MV-4-11 (cell line): ENCODE measurements at regions not wholly inside any gene's neighbourhood (a gene's known extent, or its start where the extent isn't known, plus 50 kb on each side); places are given as distances from the start of the nearest gene placed in this dataset.

Source experiments
- DNase-seq: peaks from one replicate; lab custom pipeline; 2025; lab: John Stamatoyannopoulos, UW

- DNase-seq: no peak
Measured at GRCh38 chr16:48438414-48438813, 53.2 kb upstream of the SIAH1 start.

- no peak for DNase-seq
Measured at GRCh38 chr16:48435906-48436305, 50.7 kb upstream of the SIAH1 start.

GRCh38 chr16:48435318-48435680 is 50.1 kb upstream of the SIAH1 start:
- DNase-seq: no peak
